HG03103 (cell line): ENCODE measurements at regions not wholly inside any gene's neighbourhood (a gene's known extent, or its start where the extent isn't known, plus 50 kb on each side); places are given as distances from the start of the nearest gene placed in this dataset.
"Not testable (repeated sequence)": the region's sequence is repeated elsewhere in the genome, so short reads cannot be mapped to it uniquely, and the experiment has no call there.

ENCODE experiments used
- ATAC-seq: cut with Tn5 transposase; IDR thresholded peaks from one replicate; pipeline ENCODE4 v1.9.1; 2021; ENCODE audit warnings: low read depth; ENCODE audit not compliant: unreplicated experiment

GRCh38 chr17:27090450-27091042 lies 203.4 kb upstream of the WSB1 start:
- not testable (repeated sequence) for ATAC-seq

DNA sequence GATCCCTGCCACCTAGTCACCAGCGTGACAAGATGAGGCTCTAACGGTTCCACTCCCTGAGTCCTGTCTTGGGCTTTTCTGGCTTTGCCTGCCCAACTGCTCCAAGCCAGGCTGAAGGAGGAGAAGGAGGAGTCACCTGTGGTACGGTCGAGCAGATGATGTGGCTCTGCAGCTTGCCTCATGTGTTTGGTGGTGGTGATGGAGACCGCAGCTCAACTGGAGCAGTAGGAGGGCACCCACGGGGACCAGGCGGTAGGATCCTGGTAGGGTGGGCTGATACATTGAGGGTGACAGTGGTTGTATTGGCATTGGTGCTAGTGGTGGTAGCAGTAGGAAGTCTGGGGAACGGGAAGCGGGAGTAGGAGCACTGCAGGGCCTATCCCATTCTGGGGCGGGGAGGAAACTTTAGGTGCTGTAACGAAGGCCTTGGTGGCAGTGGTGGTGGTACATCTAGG lies 202.8 kb upstream of the WSB1 start:
- ATAC-seq: no peak

- ATAC-seq: not testable (repeated sequence)
These were observed 199.7 kb upstream of the WSB1 start for GRCh38 chr17:27094179-27094578.

DNA sequence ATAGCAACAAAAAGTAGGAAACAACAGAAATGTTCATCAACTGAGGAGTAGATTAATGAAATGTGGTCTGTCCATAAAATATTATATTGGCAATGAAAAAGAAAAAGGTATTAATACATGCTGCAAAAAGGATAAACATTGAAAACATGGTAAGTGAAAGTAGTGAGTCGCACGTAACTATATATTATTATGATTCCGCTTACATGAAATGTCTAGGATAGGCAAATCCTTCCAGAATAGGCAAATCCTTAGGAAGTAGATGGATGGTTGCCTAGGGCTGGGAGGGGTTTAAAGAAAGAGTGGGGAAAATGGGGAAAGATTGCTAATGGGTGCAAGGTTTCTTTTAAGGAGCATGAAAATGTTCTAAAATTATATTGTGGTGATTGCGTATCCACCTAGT lies 198.1 kb upstream of the WSB1 start:
- not testable (repeated sequence) for ATAC-seq

- ATAC-seq: not testable (repeated sequence)
These were observed 194.6 kb upstream of the WSB1 start for GRCh38 chr17:27099266-27099665.

- not testable (repeated sequence) for ATAC-seq
These were observed 189.2 kb upstream of the WSB1 start for GRCh38 chr17:27104605-27105221.

- ATAC-seq: no peak
These were observed 188.3 kb upstream of the WSB1 start for GRCh38 chr17:27105636-27106035.

GRCh38 chr17:27106347-27106981 lies 187.4 kb upstream of the WSB1 start:
- ATAC-seq: no peak

DNA sequence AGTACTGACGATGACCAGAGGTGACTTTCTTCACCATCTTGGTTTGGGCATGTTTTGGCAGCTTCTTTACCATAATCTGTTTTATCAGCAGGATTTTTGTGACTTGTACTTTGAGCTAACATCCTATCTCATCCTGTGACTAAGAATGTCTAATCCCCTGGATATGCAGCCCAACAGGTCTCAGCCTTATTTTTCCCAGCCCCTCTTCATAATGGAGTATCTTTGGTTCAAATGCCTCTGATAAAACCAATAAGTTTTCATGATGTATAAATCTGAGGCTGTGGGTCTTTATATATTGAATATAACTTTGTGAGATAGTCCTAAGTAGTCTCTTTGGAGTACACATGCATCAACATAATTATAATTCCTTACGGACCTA lies 186.9 kb upstream of the WSB1 start:
- no peak for ATAC-seq

GRCh38 chr17:27107386-27108328 lies 186.3 kb upstream of the WSB1 start:
- not testable (repeated sequence) for ATAC-seq

DNA sequence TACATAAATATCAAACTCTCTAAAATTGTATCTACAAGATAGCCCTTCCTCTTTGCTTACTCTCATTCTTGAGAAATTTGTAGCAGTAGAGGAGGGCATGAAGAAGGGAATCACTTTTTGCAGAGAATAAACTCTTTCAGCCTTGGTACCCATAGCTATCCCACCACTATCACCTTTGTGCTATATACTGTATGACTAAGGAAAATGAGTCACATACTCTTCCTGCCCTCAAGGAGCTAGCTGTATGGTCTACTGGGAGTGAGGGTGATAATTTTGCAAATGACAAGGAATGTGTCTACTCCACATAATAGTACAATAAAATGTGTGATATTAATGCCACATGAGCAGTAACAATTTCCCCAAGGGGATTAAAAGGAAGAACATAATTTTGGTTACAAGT lies 184.6 kb upstream of the WSB1 start:
- no peak for ATAC-seq

GRCh38 chr17:27153005-27153404 lies 140.9 kb upstream of the WSB1 start:
- no peak for ATAC-seq

GRCh38 chr17:27155866-27156265 lies 138.0 kb upstream of the WSB1 start:
- ATAC-seq: no peak

- ATAC-seq: no peak
These were observed 136.6 kb upstream of the WSB1 start for GRCh38 chr17:27157297-27157696.

GRCh38 chr17:27157898-27158297 lies 136.0 kb upstream of the WSB1 start:
- no peak for ATAC-seq

GRCh38 chr17:27158382-27158781 lies 135.5 kb upstream of the WSB1 start:
- ATAC-seq: no peak

DNA sequence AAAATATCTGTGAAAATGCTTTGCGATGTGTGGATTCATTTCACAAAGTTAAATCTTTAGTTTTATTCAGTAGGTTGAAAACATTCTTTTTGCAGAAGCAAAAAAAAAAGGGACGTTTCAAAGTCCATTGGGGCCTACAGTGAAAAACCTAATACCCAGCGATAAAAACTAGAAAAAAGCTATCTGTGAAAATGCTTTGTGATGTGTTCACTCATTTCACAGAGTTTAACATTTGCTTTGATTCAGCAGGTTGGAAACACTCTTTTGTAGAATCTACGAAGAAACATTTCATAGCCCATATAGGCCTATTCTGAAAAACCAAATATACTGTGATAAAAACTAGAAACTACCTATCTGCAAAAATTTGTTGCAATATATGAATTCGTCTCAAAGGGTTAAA lies 113.6 kb upstream of the WSB1 start:
- no peak for ATAC-seq

DNA sequence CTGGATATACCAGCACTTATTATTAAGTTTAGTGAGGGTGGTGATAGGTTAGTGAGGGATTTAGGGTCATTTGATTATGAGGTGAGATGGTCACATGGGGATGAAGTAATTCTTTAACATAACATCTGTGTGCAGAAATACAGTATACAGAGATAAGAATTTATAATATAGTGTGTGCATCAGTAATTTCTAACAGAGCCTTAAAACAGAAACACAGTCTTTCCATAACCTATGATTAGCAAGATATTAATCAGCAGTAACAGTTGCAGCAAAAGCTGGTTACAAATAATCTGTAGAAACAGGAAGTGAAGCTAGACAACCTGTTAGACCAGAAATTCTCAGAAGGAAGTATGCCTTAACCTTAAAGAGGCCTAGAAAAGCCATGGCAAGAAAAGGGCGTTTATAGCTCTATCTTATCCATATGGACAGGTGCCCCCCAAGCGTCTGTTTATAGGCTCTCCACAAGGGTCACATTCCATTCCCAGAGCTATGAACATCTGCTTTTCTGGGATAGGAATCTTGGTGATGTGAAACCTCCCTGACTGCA lies 112.5 kb upstream of the WSB1 start:
- not testable (repeated sequence) for ATAC-seq

- no peak for ATAC-seq
These were observed 112.0 kb upstream of the WSB1 start for GRCh38 chr17:27181935-27182334.

DNA sequence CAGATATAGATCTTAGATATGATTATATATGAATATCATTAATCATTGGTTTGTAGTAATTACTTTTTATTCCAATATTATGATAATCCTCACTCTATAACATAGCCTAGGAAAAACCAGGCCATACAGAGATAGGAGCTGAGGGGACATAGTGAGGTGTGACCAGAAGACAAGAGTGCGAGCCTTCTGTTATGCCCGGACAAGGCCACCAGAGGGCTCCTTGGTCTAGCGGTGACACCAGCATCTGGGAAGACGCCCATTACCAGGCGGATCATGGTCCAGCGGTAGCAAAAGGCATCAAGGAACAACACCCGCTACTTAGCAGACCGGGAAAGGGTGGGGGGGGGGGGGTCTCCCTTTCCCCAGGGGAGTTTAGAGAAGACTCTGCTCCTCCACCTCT lies 96.4 kb upstream of the WSB1 start:
- ATAC-seq: not testable (repeated sequence)

- no peak for ATAC-seq
These were observed 94.0 kb upstream of the WSB1 start for GRCh38 chr17:27199948-27200347.
